ENCODE measurements at regions not wholly inside any gene's neighbourhood (a gene's known extent, or its start where the extent isn't known, plus 50 kb on each side); places are given as distances from the start of the nearest gene placed in this dataset.

DNA sequence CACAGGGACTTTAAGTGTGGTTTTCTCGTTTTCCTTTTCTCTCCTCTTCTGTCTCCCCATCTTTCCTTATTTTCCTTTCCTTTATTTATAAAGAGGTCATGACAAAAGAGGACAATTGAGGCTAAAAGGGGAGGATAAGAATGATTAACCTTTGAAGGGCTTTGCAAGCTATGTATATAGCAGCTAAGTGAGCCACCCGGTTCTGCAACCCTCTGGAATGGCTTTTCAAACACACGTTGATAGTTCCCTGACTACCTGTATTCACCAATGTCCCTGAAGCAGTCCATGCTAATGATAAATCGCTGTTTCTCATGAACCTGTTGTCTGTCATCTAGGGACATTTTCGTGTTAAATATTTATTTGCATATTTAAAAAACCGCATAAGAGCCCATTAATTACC is 124.4 kb upstream of the RALGAPA2 start:
- H3K27me3 ChIP-seq (ENCODE audit: control insufficient read depth, insufficient read depth, low read length) = no peaks in the 10 kb centered on the region
- CTCF ChIA-PET = no interaction called here
- H3K4me3 ChIP-seq (ENCODE audit: low read depth in 2 of 2, low read length in 2 of 2) = no peak overlapping the region
- H3K27ac ChIP-seq (ENCODE audit: low read length) = no peak overlapping the region
- H3K36me3 ChIP-seq (ENCODE audit: control insufficient read depth, insufficient read depth, low read length) = no peaks in the 10 kb centered on the region
- DNase-seq (ENCODE audit: low read depth, low spot score) (no peak), ATAC-seq (no peak)
- in situ Hi-C loops (cut with HindIII; ENCODE audit: low pct_unique_long_range_greater_than_20kb, low sequenced_read_pairs) (no loop called here), intact Hi-C loops (cut with micrococcal nuclease; ENCODE audit: unreplicated experiment) (loop anchor here (10.0 kb wide), 2 partner anchors 388 to 668 kb away; no protein-coding TSS in a partner anchor)
- POLR2A ChIA-PET = no interaction called here
- no TSS peak for BruUV-seq (replicated peaks)
- H3K9me3 ChIP-seq (ENCODE audit: control insufficient read depth, insufficient read depth, low read depth, low read length) = no peaks in the 10 kb centered on the region
- H3K4me1 ChIP-seq (ENCODE audit: control insufficient read depth, insufficient read depth, low read length) = no peaks in the 10 kb centered on the region
- TF ChIP-seq SIN3A (IDR thresholded peaks at IDR 0.05; ENCODE audit: borderline replicate concordance, insufficient read depth, low read depth, low read length) = no peak
- TF ChIP-seq, protein P1, sequence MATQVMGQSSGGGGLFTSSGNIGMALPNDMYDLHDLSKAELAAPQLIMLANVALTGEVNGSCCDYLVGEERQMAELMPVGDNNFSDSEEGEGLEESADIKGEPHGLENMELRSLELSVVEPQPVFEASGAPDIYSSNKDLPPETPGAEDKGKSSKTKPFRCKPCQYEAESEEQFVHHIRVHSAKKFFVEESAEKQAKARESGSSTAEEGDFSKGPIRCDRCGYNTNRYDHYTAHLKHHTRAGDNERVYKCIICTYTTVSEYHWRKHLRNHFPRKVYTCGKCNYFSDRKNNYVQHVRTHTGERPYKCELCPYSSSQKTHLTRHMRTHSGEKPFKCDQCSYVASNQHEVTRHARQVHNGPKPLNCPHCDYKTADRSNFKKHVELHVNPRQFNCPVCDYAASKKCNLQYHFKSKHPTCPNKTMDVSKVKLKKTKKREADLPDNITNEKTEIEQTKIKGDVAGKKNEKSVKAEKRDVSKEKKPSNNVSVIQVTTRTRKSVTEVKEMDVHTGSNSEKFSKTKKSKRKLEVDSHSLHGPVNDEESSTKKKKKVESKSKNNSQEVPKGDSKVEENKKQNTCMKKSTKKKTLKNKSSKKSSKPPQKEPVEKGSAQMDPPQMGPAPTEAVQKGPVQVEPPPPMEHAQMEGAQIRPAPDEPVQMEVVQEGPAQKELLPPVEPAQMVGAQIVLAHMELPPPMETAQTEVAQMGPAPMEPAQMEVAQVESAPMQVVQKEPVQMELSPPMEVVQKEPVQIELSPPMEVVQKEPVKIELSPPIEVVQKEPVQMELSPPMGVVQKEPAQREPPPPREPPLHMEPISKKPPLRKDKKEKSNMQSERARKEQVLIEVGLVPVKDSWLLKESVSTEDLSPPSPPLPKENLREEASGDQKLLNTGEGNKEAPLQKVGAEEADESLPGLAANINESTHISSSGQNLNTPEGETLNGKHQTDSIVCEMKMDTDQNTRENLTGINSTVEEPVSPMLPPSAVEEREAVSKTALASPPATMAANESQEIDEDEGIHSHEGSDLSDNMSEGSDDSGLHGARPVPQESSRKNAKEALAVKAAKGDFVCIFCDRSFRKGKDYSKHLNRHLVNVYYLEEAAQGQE (IDR thresholded peaks at IDR 0.05; ENCODE audit: insufficient read depth in 1 of 2, low read depth in 2 of 2, low read length in 1 of 2) = no peak
- TF ChIP-seq, protein P2, sequence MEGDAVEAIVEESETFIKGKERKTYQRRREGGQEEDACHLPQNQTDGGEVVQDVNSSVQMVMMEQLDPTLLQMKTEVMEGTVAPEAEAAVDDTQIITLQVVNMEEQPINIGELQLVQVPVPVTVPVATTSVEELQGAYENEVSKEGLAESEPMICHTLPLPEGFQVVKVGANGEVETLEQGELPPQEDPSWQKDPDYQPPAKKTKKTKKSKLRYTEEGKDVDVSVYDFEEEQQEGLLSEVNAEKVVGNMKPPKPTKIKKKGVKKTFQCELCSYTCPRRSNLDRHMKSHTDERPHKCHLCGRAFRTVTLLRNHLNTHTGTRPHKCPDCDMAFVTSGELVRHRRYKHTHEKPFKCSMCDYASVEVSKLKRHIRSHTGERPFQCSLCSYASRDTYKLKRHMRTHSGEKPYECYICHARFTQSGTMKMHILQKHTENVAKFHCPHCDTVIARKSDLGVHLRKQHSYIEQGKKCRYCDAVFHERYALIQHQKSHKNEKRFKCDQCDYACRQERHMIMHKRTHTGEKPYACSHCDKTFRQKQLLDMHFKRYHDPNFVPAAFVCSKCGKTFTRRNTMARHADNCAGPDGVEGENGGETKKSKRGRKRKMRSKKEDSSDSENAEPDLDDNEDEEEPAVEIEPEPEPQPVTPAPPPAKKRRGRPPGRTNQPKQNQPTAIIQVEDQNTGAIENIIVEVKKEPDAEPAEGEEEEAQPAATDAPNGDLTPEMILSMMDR (IDR thresholded peaks at IDR 0.05) = no peak
- no peak for TF ChIP-seq POLR2AphosphoS5 (IDR thresholded peaks at IDR 0.05; ENCODE audit: low read depth, low read length)
- no peak for TF ChIP-seq TCF7L2 (IDR thresholded peaks at IDR 0.05; ENCODE audit: low read depth, low read length)

- intact Hi-C loops (cut with micrococcal nuclease; ENCODE audit: unreplicated experiment) (loop anchor here (10.0 kb wide), 2 partner anchors 389 to 669 kb away; no protein-coding TSS in a partner anchor), in situ Hi-C loops (cut with HindIII; ENCODE audit: low pct_unique_long_range_greater_than_20kb, low sequenced_read_pairs) (no loop called here)
- no peak for DNase-seq (ENCODE audit: low read depth, low spot score)
- no peaks in the 10 kb centered on the region for H3K27me3 ChIP-seq (ENCODE audit: control insufficient read depth, insufficient read depth, low read length)
- POLR2A ChIA-PET = no interaction called here
- no peak overlapping the region for H3K4me3 ChIP-seq (ENCODE audit: low read depth in 2 of 2, low read length in 2 of 2)
- H3K27ac ChIP-seq (ENCODE audit: low read length) = no peak overlapping the region
- no TSS peak for BruUV-seq (replicated peaks)
- CTCF ChIA-PET = no interaction called here
- H3K36me3 ChIP-seq (ENCODE audit: control insufficient read depth, insufficient read depth, low read length) = no peaks in the 10 kb centered on the region
- no peaks in the 10 kb centered on the region for H3K9me3 ChIP-seq (ENCODE audit: control insufficient read depth, insufficient read depth, low read depth, low read length)
- no peaks in the 10 kb centered on the region for H3K4me1 ChIP-seq (ENCODE audit: control insufficient read depth, insufficient read depth, low read length)
- no peak for ATAC-seq
- TF ChIP-seq, protein P1 (IDR thresholded peaks at IDR 0.05; ENCODE audit: insufficient read depth in 1 of 2, low read depth in 2 of 2, low read length in 1 of 2) = no peak
- TF ChIP-seq SIN3A (IDR thresholded peaks at IDR 0.05; ENCODE audit: borderline replicate concordance, insufficient read depth, low read depth, low read length) (no peak), POLR2AphosphoS5 (IDR thresholded peaks at IDR 0.05; ENCODE audit: low read depth, low read length) (no peak), TCF7L2 (IDR thresholded peaks at IDR 0.05; ENCODE audit: low read depth, low read length) (no peak)
- TF ChIP-seq, protein P2 (IDR thresholded peaks at IDR 0.05) = no peak
Measured at GRCh38 chr20:20835897-20836296, 123.5 kb upstream of the RALGAPA2 start.
